UCSD-AML1 (cell line): ENCODE measurements at regions not wholly inside any gene's neighbourhood (a gene's known extent, or its start where the extent isn't known, plus 50 kb on each side); places are given as distances from the start of the nearest gene placed in this dataset.
"Not testable (repeated sequence)": the region's sequence is repeated elsewhere in the genome, so short reads cannot be mapped to it uniquely, and the experiment has no call there.

Experiments used
- DNase-seq: peaks from one replicate; lab custom pipeline; 2025; ENCODE audit not compliant: unreplicated experiment; lab: John Stamatoyannopoulos, UW

- no peak for DNase-seq
Observed at GRCh38 chr7:67301667-67302066, 305.0 kb downstream of the TYW1 start.

- peak; percentile 89 for DNase-seq
Observed at GRCh38 chr7:67302113-67303039, 305.7 kb downstream of the TYW1 start.

- DNase-seq = not testable (repeated sequence)
Observed at GRCh38 chr7:67304846-67305245, 308.2 kb downstream of the TYW1 start.

GRCh38 chr7:67306331-67306730, 309.7 kb downstream of the TYW1 start:
- no peak for DNase-seq

GRCh38 chr7:67309764-67310549, 313.3 kb downstream of the TYW1 start:
- DNase-seq = no peak

- DNase-seq = no peak
Observed at GRCh38 chr7:67311901-67312300, 315.3 kb downstream of the TYW1 start.

GRCh38 chr7:67313213-67313612, 316.6 kb downstream of the TYW1 start:
- no peak for DNase-seq

- not testable (repeated sequence) for DNase-seq
Observed at GRCh38 chr7:67316902-67317301, 320.3 kb downstream of the TYW1 start.

- not testable (repeated sequence) for DNase-seq
Observed at GRCh38 chr7:67328257-67328656, 331.6 kb downstream of the TYW1 start.

GRCh38 chr7:67335165-67335564, 338.5 kb downstream of the TYW1 start:
- DNase-seq = not testable (repeated sequence)

- DNase-seq = not testable (repeated sequence)
Observed at GRCh38 chr7:67335663-67336062, 339.0 kb downstream of the TYW1 start.

- not testable (repeated sequence) for DNase-seq
Observed at GRCh38 chr7:67338545-67338944, 341.9 kb downstream of the TYW1 start.

- DNase-seq = no peak
Observed at GRCh38 chr7:67341153-67341768, 344.6 kb downstream of the TYW1 start.

GRCh38 chr7:67343114-67343513, 346.5 kb downstream of the TYW1 start:
- no peak for DNase-seq

- DNase-seq = no peak
Observed at GRCh38 chr7:67343572-67343971, 346.9 kb downstream of the TYW1 start.

GRCh38 chr7:67344481-67345193, 348.0 kb downstream of the TYW1 start:
- no peak for DNase-seq

GRCh38 chr7:67346126-67346525, 349.5 kb downstream of the TYW1 start:
- no peak for DNase-seq

GRCh38 chr7:67346876-67347275, 350.2 kb downstream of the TYW1 start:
- DNase-seq = no peak

GRCh38 chr7:67348171-67348570, 351.5 kb downstream of the TYW1 start:
- DNase-seq = no peak

GRCh38 chr7:67357653-67358052, 361.0 kb downstream of the TYW1 start:
- not testable (repeated sequence) for DNase-seq

- not testable (repeated sequence) for DNase-seq
Observed at GRCh38 chr7:67358316-67358715, 361.7 kb downstream of the TYW1 start.
